ENCODE measurements at regions not wholly inside any gene's neighbourhood (a gene's known extent, or its start where the extent isn't known, plus 50 kb on each side); places are given as distances from the start of the nearest gene placed in this dataset.

- Mint-ChIP-seq H3K4me3 (ENCODE audit: unreplicated experiment) (no peak overlapping the region), H3K27ac (ENCODE audit: unreplicated experiment) (no peak overlapping the region), H3K36me3 (ENCODE audit: insufficient read depth, unreplicated experiment) (no peaks in the 10 kb centered on the region), H3K4me1 (ENCODE audit: low read depth, unreplicated experiment) (no peaks in the 10 kb centered on the region), H3K27me3 (ENCODE audit: insufficient read depth, unreplicated experiment) (no peaks in the 10 kb centered on the region), H3K9me3 (ENCODE audit: unreplicated experiment) (no peaks in the 10 kb centered on the region)
- ChIA-PET POLR2A (no interaction called here), CTCF (no interaction called here)
- no TSS peak for BruUV-seq (replicated peaks)
- Histone ChIP-seq H3K9me3 (no peaks in the 10 kb centered on the region), H3K4me3 (ENCODE audit: low read depth, low read length) (no peak overlapping the region), H3K4me1 (peaks cover 11% of the 10 kb centered on the region), H3K27me3 (replicated peaks; ENCODE audit: control insufficient read depth, insufficient read depth, low read length) (no peaks in the 10 kb centered on the region), H3K36me3 (ENCODE audit: control insufficient read depth, insufficient read depth, low read length) (no peaks in the 10 kb centered on the region)
- intact Hi-C loops (cut with micrococcal nuclease; ENCODE audit: unreplicated experiment), result no loop called here
- DNase-seq, result no peak
- no peak for TF ChIP-seq CTCF (IDR thresholded peaks at IDR 0.05; ENCODE audit: insufficient read depth in 1 of 2, low read depth in 1 of 2, low read length in 1 of 2, severe bottlenecking in 1 of 2, unreplicated experiment in 1 of 2)
Observed at GRCh38 chr5:102663749-102664530, 91.2 kb upstream of the PAM start.

GRCh38 chr5:102664616-102665335 lies 90.3 kb upstream of the PAM start:
- intact Hi-C loops (cut with micrococcal nuclease; ENCODE audit: unreplicated experiment), result no loop called here
- Mint-ChIP-seq H3K9me3 (ENCODE audit: unreplicated experiment) (no peaks in the 10 kb centered on the region), H3K4me3 (ENCODE audit: unreplicated experiment) (no peak overlapping the region), H3K4me1 (ENCODE audit: low read depth, unreplicated experiment) (no peaks in the 10 kb centered on the region), H3K27me3 (ENCODE audit: insufficient read depth, unreplicated experiment) (no peaks in the 10 kb centered on the region), H3K36me3 (ENCODE audit: insufficient read depth, unreplicated experiment) (no peaks in the 10 kb centered on the region), H3K27ac (ENCODE audit: unreplicated experiment) (no peak overlapping the region)
- ChIA-PET CTCF (no interaction called here), POLR2A (no interaction called here)
- TF ChIP-seq CTCF (IDR thresholded peaks at IDR 0.05; ENCODE audit: insufficient read depth in 1 of 2, low read depth in 1 of 2, low read length in 1 of 2, severe bottlenecking in 1 of 2, unreplicated experiment in 1 of 2), result no peak
- no peak for DNase-seq
- Histone ChIP-seq H3K9me3 (no peaks in the 10 kb centered on the region), H3K27me3 (replicated peaks; ENCODE audit: control insufficient read depth, insufficient read depth, low read length) (no peaks in the 10 kb centered on the region), H3K4me1 (peaks cover 6% of the 10 kb centered on the region; the same call in 1 of the 2 replicates), H3K4me3 (ENCODE audit: low read depth, low read length) (no peak overlapping the region), H3K36me3 (ENCODE audit: control insufficient read depth, insufficient read depth, low read length) (no peaks in the 10 kb centered on the region)
- no TSS peak for BruUV-seq (replicated peaks)

GRCh38 chr5:102666164-102666946 lies 88.8 kb upstream of the PAM start:
- Mint-ChIP-seq H3K4me3 (ENCODE audit: unreplicated experiment) (no peak overlapping the region), H3K36me3 (ENCODE audit: insufficient read depth, unreplicated experiment) (no peaks in the 10 kb centered on the region), H3K27me3 (ENCODE audit: insufficient read depth, unreplicated experiment) (no peaks in the 10 kb centered on the region), H3K9me3 (ENCODE audit: unreplicated experiment) (no peaks in the 10 kb centered on the region), H3K4me1 (ENCODE audit: low read depth, unreplicated experiment) (peaks cover 6% of the 10 kb centered on the region), H3K27ac (ENCODE audit: unreplicated experiment) (no peak overlapping the region)
- BruUV-seq (replicated peaks), result no TSS peak
- peaks cover 6% of the 10 kb centered on the region; the same call in 1 of the 2 replicates for H3K4me1 ChIP-seq
- intact Hi-C loops (cut with micrococcal nuclease; ENCODE audit: unreplicated experiment), result no loop called here
- H3K4me3 ChIP-seq (ENCODE audit: low read depth, low read length), result no peak overlapping the region
- TF ChIP-seq CTCF (IDR thresholded peaks at IDR 0.05; ENCODE audit: insufficient read depth in 1 of 2, low read depth in 1 of 2, low read length in 1 of 2, severe bottlenecking in 1 of 2, unreplicated experiment in 1 of 2), result no peak
- H3K9me3 ChIP-seq, result no peaks in the 10 kb centered on the region
- ChIA-PET POLR2A (no interaction called here), CTCF (no interaction called here)
- no peaks in the 10 kb centered on the region for H3K36me3 ChIP-seq (ENCODE audit: control insufficient read depth, insufficient read depth, low read length)
- H3K27me3 ChIP-seq (replicated peaks; ENCODE audit: control insufficient read depth, insufficient read depth, low read length), result no peaks in the 10 kb centered on the region
- DNase-seq, result no peak
